IMR-90 (cell line): ENCODE measurements at regions not wholly inside any gene's neighbourhood (a gene's known extent, or its start where the extent isn't known, plus 50 kb on each side); places are given as distances from the start of the nearest gene placed in this dataset.

Experiments
- ATAC-seq: fragments of 200-7000 bp; cut with Tn5 transposase; 2 replicates; pipeline ENCODE4 v1.9.1; 2020; ENCODE audit warnings: low read depth, mild to moderate bottlenecking, moderate library complexity
- BruUV-seq: library from RNA; stranded (reverse); fragments of 400-500 nt; replicated peaks from 2 replicates; lab custom pipeline; 2021; lab: Mats Ljungman, UMichigan
- CTCF ChIA-PET: fragments of 300-600 bp; formaldehyde crosslinking; extraction: SDS; loops from one replicate; lab custom pipeline; 2021; ENCODE audit warnings: antibody characterized with exemption; lab: Yijun Ruan, JAX
- POLR2A ChIA-PET: fragments of 300-600 bp; sonication (Branson Sonifier 250); formaldehyde crosslinking; loops from one replicate; lab custom pipeline; 2022; ENCODE audit warnings: antibody characterized with exemption; ENCODE audit not compliant: unreplicated experiment; lab: Charles Lee
- DNase-seq: peaks from one replicate; pipeline ENCODE4 v3.0.0; 2013
- H2AFZ ChIP-seq: replicated peaks from 2 replicates; pipeline ENCODE3; 2013; ENCODE audit warnings: low read length, mild to moderate bottlenecking; ENCODE audit not compliant: poor library complexity
- H2AK5ac ChIP-seq: 2 replicates; pipeline ENCODE4 v1.6.1; 2013; ENCODE audit warnings: low read depth, low read length, inconsistent platforms
- H2AK9ac ChIP-seq: replicated peaks from 2 replicates; pipeline ENCODE3; 2013; ENCODE audit warnings: mild to moderate bottlenecking, low read depth, low read length, moderate library complexity; ENCODE audit not compliant: poor library complexity
- H2BK120ac ChIP-seq: 2 replicates; pipeline ENCODE4 v1.6.1; 2013; ENCODE audit warnings: low read depth, low read length, inconsistent platforms
- H2BK15ac ChIP-seq: 3 replicates; pipeline ENCODE4 v1.6.1; 2013; ENCODE audit warnings: low read depth, low read length, inconsistent platforms
- H2BK20ac ChIP-seq: 2 replicates; pipeline ENCODE4 v1.6.1; 2013; ENCODE audit warnings: low read depth, mild to moderate bottlenecking, inconsistent platforms, low read length, moderate library complexity
- H2BK5ac ChIP-seq: 2 replicates; pipeline ENCODE4 v1.6.1; 2013; ENCODE audit warnings: mild to moderate bottlenecking, low read depth, low read length, inconsistent platforms; ENCODE audit not compliant: poor library complexity, severe bottlenecking
- H3K14ac ChIP-seq: replicated peaks from 2 replicates; pipeline ENCODE4 v1.6.1; 2013; ENCODE audit warnings: low read depth, low read length, inconsistent platforms
- H3K18ac ChIP-seq: 2 replicates; pipeline ENCODE4 v1.6.1; 2013; ENCODE audit warnings: low read depth, low read length, control low read depth
- H3K23ac ChIP-seq: 2 replicates; pipeline ENCODE4 v1.6.1; 2013; ENCODE audit warnings: low read depth, low read length, inconsistent platforms
- H3K27ac ChIP-seq: 2 replicates; pipeline ENCODE4 v1.5.1; 2013; ENCODE audit warnings: mild to moderate bottlenecking, control low read depth, low read length; ENCODE audit not compliant: insufficient read depth
- H3K27me3 ChIP-seq: 2 replicates; pipeline ENCODE4 v1.6.1; 2013; ENCODE audit warnings: low read length; ENCODE audit not compliant: control insufficient read depth, insufficient read depth
- H3K36me3 ChIP-seq: 2 replicates; pipeline ENCODE4 v1.6.1; 2013; ENCODE audit warnings: low read length, mixed read lengths; ENCODE audit not compliant: control insufficient read depth, insufficient read depth
- H3K4ac ChIP-seq: 2 replicates; pipeline ENCODE4 v1.6.1; 2013; ENCODE audit warnings: low read depth, low read length, inconsistent platforms
- H3K4me1 ChIP-seq: 2 replicates; pipeline ENCODE4 v1.6.1; 2013; ENCODE audit warnings: low read length, mixed read lengths; ENCODE audit not compliant: control insufficient read depth, insufficient read depth
- H3K4me2 ChIP-seq: 2 replicates; pipeline ENCODE4 v1.6.1; 2013; ENCODE audit warnings: low read depth, mild to moderate bottlenecking, control low read depth, low read length, moderate library complexity
- H3K4me3 ChIP-seq: 2 replicates; pipeline ENCODE4 v1.5.1; 2013; ENCODE audit warnings: low read depth, mild to moderate bottlenecking, control low read depth, low read length, moderate library complexity; ENCODE audit not compliant: insufficient read depth
- H3K56ac ChIP-seq: 2 replicates; pipeline ENCODE4 v1.6.1; 2013; ENCODE audit warnings: low read length, inconsistent platforms; ENCODE audit not compliant: insufficient read depth; ENCODE audit errors: extremely low read depth
- H3K79me1 ChIP-seq, 2 experiments: 2 replicates each; pipeline ENCODE4 v1.6.1; 2013; ENCODE audit warnings: low read length in 2 of 2, inconsistent platforms in 1 of 2, low read depth in 1 of 2
- H3K9ac ChIP-seq: 2 replicates; pipeline ENCODE4 v1.6.1; 2013; ENCODE audit warnings: low read depth, low read length, control low read depth
- H3K9me1 ChIP-seq: 2 replicates; pipeline ENCODE4 v1.6.1; 2013; ENCODE audit warnings: low read length, inconsistent platforms; ENCODE audit not compliant: insufficient read depth
- H3K9me3 ChIP-seq: 2 replicates; pipeline ENCODE4 v1.6.1; 2013; ENCODE audit warnings: low read length; ENCODE audit not compliant: control insufficient read depth, insufficient read depth
- H4K20me1 ChIP-seq: 2 replicates; pipeline ENCODE4 v1.6.1; 2013; ENCODE audit warnings: low read length, inconsistent platforms; ENCODE audit not compliant: insufficient read depth
- H4K5ac ChIP-seq: 2 replicates; pipeline ENCODE4 v1.6.1; 2013; ENCODE audit warnings: mild to moderate bottlenecking, low read depth, low read length, control low read depth
- H4K8ac ChIP-seq, 2 experiments: 2 replicates each; pipeline ENCODE4 v1.6.1; 2013; ENCODE audit warnings: low read depth in 2 of 2, low read length in 2 of 2, control low read depth in 1 of 2, inconsistent platforms in 1 of 2
- H4K91ac ChIP-seq: 2 replicates; pipeline ENCODE4 v1.6.1; 2013; ENCODE audit warnings: low read depth, low read length, inconsistent platforms; ENCODE audit not compliant: insufficient read depth
- BHLHE40 ChIP-seq: fragments of 150-350 bp; IDR thresholded peaks from 2 replicates; pipeline ENCODE4 v1.6.1; 2016; ENCODE audit warnings: mild to moderate bottlenecking, low read depth, low read length
- CEBPB ChIP-seq: IDR thresholded peaks from 2 replicates; pipeline ENCODE4 v1.6.1; 2012; ENCODE audit warnings: low read depth, low read length, improper control_type of control experiment
- CHD1 ChIP-seq: IDR thresholded peaks from 2 replicates; pipeline ENCODE4 v1.6.1; 2012; ENCODE audit warnings: low read depth, low read length, improper control_type of control experiment
- FOS ChIP-seq: fragments of 150-350 bp; IDR thresholded peaks from 2 replicates; pipeline ENCODE4 v1.6.1; 2016; ENCODE audit warnings: low read depth, low read length
- MAFK ChIP-seq: IDR thresholded peaks from 2 replicates; pipeline ENCODE4 v1.6.1; 2012; ENCODE audit warnings: low read depth, low read length, improper control_type of control experiment
- MAZ ChIP-seq: IDR thresholded peaks from 2 replicates; pipeline ENCODE4 v1.6.1; 2012; ENCODE audit warnings: low read depth, mild to moderate bottlenecking, low read length, improper control_type of control experiment, moderate library complexity, borderline replicate concordance
- MXI1 ChIP-seq: IDR thresholded peaks from 2 replicates; pipeline ENCODE4 v1.6.1; 2012; ENCODE audit warnings: low read depth, mild to moderate bottlenecking, low read length, moderate library complexity, borderline replicate concordance
- NFE2L2 ChIP-seq: fragments of 150-350 bp; IDR thresholded peaks from 2 replicates; pipeline ENCODE4 v1.6.1; 2016; ENCODE audit warnings: low read depth, mild to moderate bottlenecking, low read length
- POLR2A ChIP-seq: IDR thresholded peaks from 2 replicates; pipeline ENCODE4 v1.6.1; 2012; ENCODE audit warnings: mild to moderate bottlenecking, low read depth, low read length
- RAD21 ChIP-seq: IDR thresholded peaks from 2 replicates; pipeline ENCODE4 v1.6.1; 2012; ENCODE audit warnings: low read length, improper control_type of control experiment
- RCOR1 ChIP-seq: IDR thresholded peaks from 2 replicates; pipeline ENCODE4 v1.6.1; 2012; ENCODE audit warnings: mild to moderate bottlenecking, low read length, improper control_type of control experiment; ENCODE audit not compliant: insufficient replicate concordance
- RFX5 ChIP-seq: IDR thresholded peaks from 2 replicates; pipeline ENCODE4 v1.8.0; 2012; ENCODE audit warnings: low read depth, mild to moderate bottlenecking, low read length, moderate library complexity
- SMC3 ChIP-seq: fragments of 150-350 bp; IDR thresholded peaks from 2 replicates; pipeline ENCODE4 v1.6.1; 2016; ENCODE audit warnings: low read depth, mild to moderate bottlenecking, antibody characterized with exemption, low read length, moderate library complexity
- WGBS, 2 experiments: methylation state at CpG; one replicate each; pipeline versions ENCODE4 v1.1.5 to v1.1.7; 2013; ENCODE audit warnings: missing lambda C conversion rate in 2 of 2; ENCODE audit not compliant: insufficient read length in 1 of 2; ENCODE audit errors: extremely low coverage in 2 of 2; 5-methylcytosine and 5-hydroxymethylcytosine counted together
- dilution Hi-C: fragments of 300-500 bp; cut with HindIII; formaldehyde crosslinking; loops from one replicate; pipeline ENCODE4 v1.14.3; 2018; ENCODE audit warnings: low sequenced_read_pairs; ENCODE audit not compliant: unreplicated experiment
- in situ Hi-C: fragments of 300-500 bp; cut with MboI; formaldehyde crosslinking; loops from 3 replicates; pipeline ENCODE4 v1.14.3; 2019; ENCODE audit warnings: low sequenced_read_pairs, inconsistent platforms, mixed read lengths
- intact Hi-C: fragments of 100-400 bp; cut with micrococcal nuclease; formaldehyde crosslinking; loops from 2 replicates; pipeline ENCODE4 v1.10.0; 2022
- TF ChIP-seq, protein P1 (sequence below): fragments of 150-350 bp; IDR thresholded peaks from 2 replicates; pipeline ENCODE4 v1.6.1; 2016; ENCODE audit warnings: low read depth, mild to moderate bottlenecking, low read length, moderate library complexity, borderline replicate concordance
- TF ChIP-seq, protein P2 (sequence below): fragments of 150-350 bp; IDR thresholded peaks from 2 replicates; pipeline ENCODE4 v1.6.1; 2017; ENCODE audit warnings: mild to moderate bottlenecking, antibody characterized with exemption, low read length, low read depth
- TF ChIP-seq, protein P3 (sequence below): conservative IDR thresholded peaks from 2 replicates; pipeline ENCODE4 v1.5.1; 2012; ENCODE audit warnings: mild to moderate bottlenecking, low read depth, low read length, improper control_type of control experiment

DNA sequence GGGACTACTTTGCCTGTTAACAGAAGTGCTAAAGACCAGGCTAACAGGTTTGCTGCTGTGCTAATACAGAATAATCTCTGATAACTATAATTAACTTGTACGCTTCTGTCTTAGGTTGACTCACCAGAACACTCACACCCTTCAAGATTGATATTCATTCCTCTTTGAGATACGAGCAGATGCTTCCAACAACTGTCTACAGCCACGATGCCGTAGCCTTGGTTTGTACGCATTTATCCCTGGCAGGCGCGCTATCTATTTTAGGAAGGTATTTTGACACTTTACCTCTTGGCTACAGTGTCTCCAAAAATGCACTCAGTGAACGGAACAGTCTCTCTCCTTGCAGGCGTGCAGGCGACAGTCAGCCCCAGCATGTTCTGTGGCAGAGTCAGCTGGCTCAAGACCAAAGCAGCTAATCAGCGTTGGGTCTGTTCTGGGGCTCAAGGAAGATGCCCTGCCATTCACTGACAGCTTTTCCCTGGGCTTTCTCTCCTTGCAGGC, 146.4 kb upstream of the PRICKLE1 start:
- peaks cover 6% of the 10 kb centered on the region; the same call in 1 of the 2 replicates for H3K4me1 ChIP-seq
- no peaks in the 10 kb centered on the region for H4K20me1 ChIP-seq
- no peak overlapping the region for H4K91ac ChIP-seq
- H3K79me1 ChIP-seq: no peaks in the 10 kb centered on the region
- 62% methylated on average over 5 of the region's 11 CpGs; no CpG with 5 or more reads in 1 of the 2 experiments for WGBS, 2 experiments
- no peak overlapping the region for H2BK5ac ChIP-seq
- H3K4ac ChIP-seq: no peak overlapping the region
- in situ Hi-C loops: no loop called here
- no peak overlapping the region for H3K9ac ChIP-seq
- 0 out of 2 replicates have a peak, but pooled peaks cover 2% of the 10 kb centered on the region for H3K27me3 ChIP-seq
- no peak overlapping the region for H3K27ac ChIP-seq
- DNase-seq (no peak), ATAC-seq (no peak)
- no peak overlapping the region; the same call in 1 of the 2 replicates for H3K18ac ChIP-seq
- BruUV-seq: no TSS peak
- dilution Hi-C loops: no loop called here
- H2AK9ac ChIP-seq: no peak overlapping the region
- no peak overlapping the region for H3K4me3 ChIP-seq
- no peak overlapping the region for H3K23ac ChIP-seq
- peak overlapping the region in 1 of 2 experiments; percentile 14; a peak in 1 of 4 replicates for H4K8ac ChIP-seq
- H2BK120ac ChIP-seq: no peak overlapping the region
- no peak overlapping the region for H2AFZ ChIP-seq
- no peak overlapping the region for H2BK20ac ChIP-seq
- H3K9me1 ChIP-seq: no peaks in the 10 kb centered on the region
- H3K56ac ChIP-seq: no peak overlapping the region
- no peaks in the 10 kb centered on the region for H3K9me3 ChIP-seq
- H3K14ac ChIP-seq: no peak overlapping the region
- H3K4me2 ChIP-seq: peak overlapping the region; percentile 29; the same call in 1 of the 2 replicates
- no peak for TF ChIP-seq MXI1
- TF ChIP-seq CHD1: no peak
- TF ChIP-seq, protein P1, sequence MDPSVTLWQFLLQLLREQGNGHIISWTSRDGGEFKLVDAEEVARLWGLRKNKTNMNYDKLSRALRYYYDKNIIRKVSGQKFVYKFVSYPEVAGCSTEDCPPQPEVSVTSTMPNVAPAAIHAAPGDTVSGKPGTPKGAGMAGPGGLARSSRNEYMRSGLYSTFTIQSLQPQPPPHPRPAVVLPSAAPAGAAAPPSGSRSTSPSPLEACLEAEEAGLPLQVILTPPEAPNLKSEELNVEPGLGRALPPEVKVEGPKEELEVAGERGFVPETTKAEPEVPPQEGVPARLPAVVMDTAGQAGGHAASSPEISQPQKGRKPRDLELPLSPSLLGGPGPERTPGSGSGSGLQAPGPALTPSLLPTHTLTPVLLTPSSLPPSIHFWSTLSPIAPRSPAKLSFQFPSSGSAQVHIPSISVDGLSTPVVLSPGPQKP: no peak
- no peak for TF ChIP-seq FOS
- no peak for TF ChIP-seq NFE2L2
- TF ChIP-seq, protein P2, sequence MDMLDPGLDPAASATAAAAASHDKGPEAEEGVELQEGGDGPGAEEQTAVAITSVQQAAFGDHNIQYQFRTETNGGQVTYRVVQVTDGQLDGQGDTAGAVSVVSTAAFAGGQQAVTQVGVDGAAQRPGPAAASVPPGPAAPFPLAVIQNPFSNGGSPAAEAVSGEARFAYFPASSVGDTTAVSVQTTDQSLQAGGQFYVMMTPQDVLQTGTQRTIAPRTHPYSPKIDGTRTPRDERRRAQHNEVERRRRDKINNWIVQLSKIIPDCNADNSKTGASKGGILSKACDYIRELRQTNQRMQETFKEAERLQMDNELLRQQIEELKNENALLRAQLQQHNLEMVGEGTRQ: no peak
- no peak for TF ChIP-seq MAZ
- no peak for TF ChIP-seq CEBPB
- no peak for TF ChIP-seq MAFK
- TF ChIP-seq RFX5: no peak
- TF ChIP-seq, protein P3, sequence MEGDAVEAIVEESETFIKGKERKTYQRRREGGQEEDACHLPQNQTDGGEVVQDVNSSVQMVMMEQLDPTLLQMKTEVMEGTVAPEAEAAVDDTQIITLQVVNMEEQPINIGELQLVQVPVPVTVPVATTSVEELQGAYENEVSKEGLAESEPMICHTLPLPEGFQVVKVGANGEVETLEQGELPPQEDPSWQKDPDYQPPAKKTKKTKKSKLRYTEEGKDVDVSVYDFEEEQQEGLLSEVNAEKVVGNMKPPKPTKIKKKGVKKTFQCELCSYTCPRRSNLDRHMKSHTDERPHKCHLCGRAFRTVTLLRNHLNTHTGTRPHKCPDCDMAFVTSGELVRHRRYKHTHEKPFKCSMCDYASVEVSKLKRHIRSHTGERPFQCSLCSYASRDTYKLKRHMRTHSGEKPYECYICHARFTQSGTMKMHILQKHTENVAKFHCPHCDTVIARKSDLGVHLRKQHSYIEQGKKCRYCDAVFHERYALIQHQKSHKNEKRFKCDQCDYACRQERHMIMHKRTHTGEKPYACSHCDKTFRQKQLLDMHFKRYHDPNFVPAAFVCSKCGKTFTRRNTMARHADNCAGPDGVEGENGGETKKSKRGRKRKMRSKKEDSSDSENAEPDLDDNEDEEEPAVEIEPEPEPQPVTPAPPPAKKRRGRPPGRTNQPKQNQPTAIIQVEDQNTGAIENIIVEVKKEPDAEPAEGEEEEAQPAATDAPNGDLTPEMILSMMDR: no peak
- TF ChIP-seq POLR2A: no peak
- TF ChIP-seq SMC3: no peak
- TF ChIP-seq RAD21: no peak
- TF ChIP-seq BHLHE40: no peak
- TF ChIP-seq RCOR1: no peak
- peak overlapping the region; percentile 7; the same call in 1 of the 2 replicates for H2AK5ac ChIP-seq
- H3K36me3 ChIP-seq: no peaks in the 10 kb centered on the region
- intact Hi-C loops: no loop called here
- CTCF ChIA-PET: no interaction called here
- H4K5ac ChIP-seq: no peak overlapping the region
- POLR2A ChIA-PET: no interaction called here
- no peak overlapping the region for H2BK15ac ChIP-seq
